ENCODE measurements at regions not wholly inside any gene's neighbourhood (a gene's known extent, or its start where the extent isn't known, plus 50 kb on each side); places are given as distances from the start of the nearest gene placed in this dataset.

GRCh38 chr10:42998481-42999384 lies 78.1 kb upstream of the RET start:
- DNase-seq (ENCODE audit: extremely low read depth in 1 of 2, low read depth in 1 of 2) = no peak

- DNase-seq (ENCODE audit: extremely low read depth in 1 of 2, low read depth in 1 of 2) = no peak
Observed at GRCh38 chr10:42999385-43000020, 77.4 kb upstream of the RET start.

- DNase-seq (ENCODE audit: extremely low read depth in 1 of 2, low read depth in 1 of 2) = no peak
Observed at GRCh38 chr10:43000021-43000411, 76.9 kb upstream of the RET start.

GRCh38 chr10:43000651-43001426 lies 76.0 kb upstream of the RET start:
- DNase-seq (ENCODE audit: extremely low read depth in 1 of 2, low read depth in 1 of 2) = no peak

DNA sequence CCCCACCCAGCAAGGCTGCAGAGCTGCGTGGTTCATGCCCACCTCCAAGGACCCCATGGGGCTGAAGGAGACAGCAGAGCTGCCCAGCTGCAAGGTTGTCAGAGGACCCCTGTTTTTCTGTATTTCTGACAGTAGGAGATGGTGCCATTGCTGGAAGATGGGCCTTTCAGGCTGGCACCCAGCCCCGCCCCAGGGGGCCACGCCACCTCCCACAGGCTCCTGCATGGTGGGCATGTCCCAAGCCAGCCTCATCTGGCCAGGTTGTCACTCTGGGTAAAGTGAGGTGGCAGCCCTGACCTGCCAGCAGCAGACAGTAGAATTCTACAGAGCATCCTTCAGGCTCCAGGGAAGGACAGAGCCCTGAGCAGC lies 75.5 kb upstream of the RET start:
- DNase-seq (ENCODE audit: extremely low read depth in 1 of 2, low read depth in 1 of 2) = no peak

- no peak for DNase-seq (ENCODE audit: extremely low read depth in 1 of 2, low read depth in 1 of 2)
Observed at GRCh38 chr10:43002596-43002995, 74.3 kb upstream of the RET start.

DNA sequence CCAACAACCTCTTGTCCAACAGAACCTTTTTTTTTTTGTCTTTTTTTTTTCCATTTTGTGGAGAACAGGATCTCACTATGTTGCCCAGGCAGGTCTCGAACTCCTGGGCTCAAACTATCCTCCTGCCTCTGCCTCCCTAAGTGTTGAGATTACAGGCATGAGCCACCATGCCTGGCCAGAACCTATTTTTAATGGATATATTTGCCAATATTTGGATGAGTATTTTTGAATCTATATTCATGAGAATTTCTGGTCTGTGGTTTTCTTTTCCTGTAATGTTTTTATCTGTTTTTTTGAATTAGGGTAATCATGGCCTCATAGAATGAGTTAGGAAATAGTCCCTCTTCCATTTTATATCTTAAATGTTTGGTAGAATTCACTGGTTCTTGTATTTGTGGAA lies 70.4 kb upstream of the RET start:
- DNase-seq (ENCODE audit: extremely low read depth in 1 of 2, low read depth in 1 of 2) = no peak

DNA sequence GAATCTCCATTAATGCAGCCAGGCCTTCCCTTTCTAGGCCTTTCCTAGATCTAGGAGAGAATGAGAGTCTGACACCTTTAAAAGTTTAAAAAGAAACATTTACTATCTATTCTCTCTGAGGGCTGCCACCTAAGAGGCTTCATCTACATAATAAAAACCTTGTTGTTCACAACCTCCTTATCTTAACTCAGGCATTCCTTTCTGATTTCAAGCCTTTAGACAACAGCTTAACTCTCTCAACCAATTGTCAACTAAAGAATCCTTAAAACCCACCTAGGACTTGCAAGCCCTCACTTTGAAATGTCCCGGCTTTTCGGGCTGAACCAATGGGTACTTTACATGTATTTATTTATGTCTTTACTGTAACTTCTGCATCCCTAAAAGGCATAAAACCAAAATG lies 64.3 kb upstream of the RET start:
- no peak for DNase-seq (ENCODE audit: extremely low read depth in 1 of 2, low read depth in 1 of 2)

DNA sequence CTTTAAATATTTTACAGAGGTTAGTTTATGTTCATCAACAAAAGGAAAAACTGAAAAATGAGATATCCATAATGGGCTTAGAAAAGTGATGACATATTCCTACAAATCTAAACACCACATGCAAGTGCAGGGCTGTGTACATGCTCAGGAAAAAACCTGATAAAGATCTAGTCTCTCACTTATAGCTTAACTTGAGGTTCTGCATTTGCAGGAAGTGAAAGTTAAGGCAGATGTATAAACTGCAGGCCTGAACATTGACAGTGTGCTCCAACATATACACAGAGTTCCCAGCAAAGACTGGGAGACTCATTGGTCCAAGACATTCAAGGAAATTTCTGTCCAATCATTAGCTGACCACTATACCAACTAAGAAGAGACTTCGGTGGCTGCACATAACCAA lies 63.8 kb upstream of the RET start:
- no peak for DNase-seq (ENCODE audit: extremely low read depth in 1 of 2, low read depth in 1 of 2)

DNA sequence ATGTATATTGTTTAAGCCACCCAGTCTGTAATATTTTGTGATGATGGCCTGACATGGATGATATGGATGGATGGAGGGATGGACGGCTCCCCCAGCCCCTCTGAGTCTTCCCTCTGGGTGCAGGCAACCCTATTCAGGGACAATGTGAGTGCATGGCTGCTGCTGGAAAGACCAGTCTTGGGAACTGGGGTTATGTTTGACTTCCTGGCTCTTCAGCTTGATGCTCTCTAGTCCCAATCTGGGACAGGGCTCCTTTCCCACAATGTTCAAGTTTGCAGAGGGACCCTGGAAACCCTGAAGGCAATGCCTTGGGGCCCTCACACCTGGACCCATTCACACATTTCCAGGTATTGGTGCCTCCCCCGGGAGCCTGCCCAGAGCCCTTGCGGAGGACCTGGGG lies 52.3 kb upstream of the RET start:
- DNase-seq (ENCODE audit: extremely low read depth in 1 of 2, low read depth in 1 of 2) = no peak

DNA sequence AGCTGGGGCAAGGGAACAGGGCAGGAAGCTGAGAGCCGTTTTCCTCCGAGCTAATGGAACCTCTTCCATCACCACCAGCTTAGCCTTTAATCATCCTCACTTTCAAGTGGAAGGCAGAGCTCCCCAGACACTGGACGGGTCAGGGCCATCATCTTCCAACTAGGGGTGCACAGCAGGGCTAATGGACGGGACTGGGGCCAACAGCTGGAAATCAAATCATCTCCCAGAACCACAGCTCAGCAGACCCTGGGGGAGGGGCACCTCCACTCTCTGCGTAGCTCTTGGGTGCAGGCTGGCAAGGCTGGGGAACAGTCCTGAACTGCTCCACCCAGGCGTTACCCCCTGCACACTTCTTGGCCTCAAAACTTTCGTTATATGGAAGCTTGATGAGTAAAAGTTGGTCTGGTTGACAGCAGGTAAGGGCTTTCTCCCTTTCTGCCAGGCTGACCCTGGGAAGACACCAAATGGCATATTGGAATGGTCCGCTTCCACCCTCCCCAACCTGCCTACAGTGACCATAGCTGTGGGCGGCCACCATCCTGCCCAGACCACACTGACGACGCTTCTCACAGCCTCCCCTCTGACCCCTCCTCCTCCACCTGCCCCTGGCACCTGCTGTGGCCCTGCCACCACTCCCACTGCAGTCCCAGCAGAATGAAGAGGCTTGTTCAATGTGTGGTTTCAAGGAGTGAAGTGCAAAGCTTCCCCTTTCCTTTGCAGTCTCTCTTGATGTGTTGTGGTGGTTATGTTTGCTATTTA lies 51.7 kb upstream of the RET start:
- no peak for DNase-seq (ENCODE audit: extremely low read depth in 1 of 2, low read depth in 1 of 2)

GRCh38 chr10:43026039-43026973 lies 50.6 kb upstream of the RET start:
- no peak for DNase-seq (ENCODE audit: extremely low read depth in 1 of 2, low read depth in 1 of 2)

All from activated CD8-positive, alpha-beta memory T cell treated with anti-CD3 and anti-CD28 coated beads for 1 hour (primary cell).